Stimulated activated CD8-positive, alpha-beta memory T cell treated with anti-CD3 and anti-CD28 coated beads, Interleukin-12 subunit alpha, Interleukin-12 subunit beta, amount 100 ng/mL, for 1 hour (primary cell): ENCODE measurements at regions not wholly inside any gene's neighbourhood (a gene's known extent, or its start where the extent isn't known, plus 50 kb on each side); places are given as distances from the start of the nearest gene placed in this dataset.

ENCODE experiments used
- DNase-seq: peaks from one replicate; pipeline ENCODE4 v3.0.0-alpha.2; 2020; ENCODE audit warnings: low read depth

DNA sequence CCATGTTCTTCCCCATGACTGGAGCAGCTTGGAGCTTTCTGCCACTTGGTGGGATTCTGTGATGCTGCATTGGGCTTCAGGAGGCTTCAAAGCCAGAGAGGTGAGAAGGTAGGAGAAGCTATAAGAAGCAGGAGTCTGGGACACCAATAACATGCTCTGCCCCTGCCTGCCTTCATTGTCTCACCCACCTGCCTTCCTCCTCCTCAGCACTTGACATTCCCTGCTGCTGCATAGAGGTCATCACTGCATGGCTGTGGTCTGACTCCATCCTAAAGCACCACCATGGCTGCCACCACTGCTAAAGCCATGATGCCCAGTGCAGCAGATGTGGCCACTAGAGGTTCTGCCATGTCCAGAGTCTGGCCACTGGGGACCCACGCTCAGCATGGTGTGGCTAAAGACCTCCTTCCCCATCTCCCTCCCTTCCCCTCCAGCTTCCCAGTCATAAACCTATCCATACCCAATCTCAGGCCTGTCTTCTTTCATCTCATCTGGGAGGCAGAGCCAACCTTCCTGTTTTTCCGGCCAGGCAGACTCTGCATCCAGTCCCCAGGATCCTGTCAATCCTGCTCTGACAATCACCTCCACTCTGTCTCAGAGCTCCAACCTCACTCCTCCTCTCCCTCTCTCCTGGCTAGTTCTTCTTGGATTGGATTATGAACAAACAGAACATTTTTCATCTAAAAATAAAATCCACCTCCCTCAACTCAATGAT, 285.1 kb upstream of the POU3F1 start:
- DNase-seq: no peak

DNA sequence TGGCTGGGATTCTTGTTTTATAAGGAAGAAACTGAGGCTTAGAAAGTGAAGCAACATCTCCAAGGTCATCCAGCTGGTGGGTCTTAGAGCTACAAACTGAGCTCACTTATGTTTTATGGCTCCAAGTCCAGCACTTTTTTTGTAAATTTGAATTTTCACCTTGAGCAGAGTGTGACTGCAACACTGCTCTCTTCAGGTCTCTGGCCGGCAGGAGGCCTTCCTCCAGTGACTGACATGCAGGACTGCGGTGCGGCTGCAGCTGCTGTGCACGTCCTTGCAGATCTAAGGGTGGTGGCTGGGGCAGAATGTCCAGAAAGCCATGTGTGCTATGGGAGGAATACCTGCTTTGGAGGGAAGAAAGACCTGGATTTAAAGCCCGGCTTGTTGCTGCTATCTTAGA, 284.2 kb upstream of the POU3F1 start:
- DNase-seq: no peak

DNA sequence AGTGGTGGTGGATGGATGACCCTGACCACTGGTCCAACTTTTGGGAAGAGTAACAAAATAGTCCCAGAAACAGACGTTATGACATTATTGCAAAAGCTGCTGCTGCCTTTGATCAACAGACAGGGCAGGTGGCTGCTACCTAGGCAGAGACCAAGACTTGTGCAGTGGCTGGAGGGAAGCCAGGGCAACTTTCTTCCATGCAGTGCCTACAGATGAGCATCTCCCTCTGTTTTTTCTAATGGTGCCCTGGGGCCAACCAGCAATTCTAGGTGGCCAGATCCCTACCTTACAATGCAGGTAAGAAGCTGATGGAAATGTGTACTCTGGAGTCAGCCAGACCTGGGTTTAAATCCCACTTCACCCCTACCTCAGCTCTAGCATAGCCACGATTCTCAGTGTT, 283.1 kb upstream of the POU3F1 start:
- no peak for DNase-seq

DNA sequence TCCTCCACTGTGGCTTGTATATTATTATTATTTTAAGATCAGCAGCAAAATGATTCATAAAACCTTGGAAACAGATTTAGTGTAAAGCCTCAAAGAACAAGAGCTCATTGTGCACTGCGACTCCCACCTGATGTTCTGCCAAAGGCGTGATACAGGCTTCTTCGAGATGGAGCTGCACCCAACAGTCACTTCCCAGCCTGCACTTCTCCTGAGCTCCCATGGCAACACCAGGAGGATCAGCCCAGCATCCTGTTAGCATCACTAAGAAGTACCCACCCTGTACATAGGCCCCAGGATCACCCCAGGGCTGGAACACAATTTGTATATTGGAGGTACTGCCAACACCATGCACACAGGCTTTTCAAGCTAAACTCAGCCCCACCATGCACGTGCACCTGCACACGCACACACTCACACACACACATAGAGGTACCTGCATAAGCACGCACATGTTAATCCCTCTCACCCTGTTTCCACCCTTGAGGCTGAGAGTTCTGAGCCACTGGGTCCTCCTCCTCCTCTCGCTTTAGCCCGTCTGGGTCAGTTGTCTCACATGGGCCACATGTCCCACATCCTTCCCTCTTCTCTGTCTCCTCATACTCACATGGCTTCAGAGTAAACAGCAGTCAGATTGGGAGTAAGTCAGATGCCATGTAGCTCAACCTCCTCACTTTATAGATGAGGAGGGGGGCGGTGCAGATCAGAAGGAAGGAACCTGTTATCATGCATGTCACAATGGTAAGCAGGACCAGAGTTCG, 281.9 kb upstream of the POU3F1 start:
- no peak for DNase-seq

DNA sequence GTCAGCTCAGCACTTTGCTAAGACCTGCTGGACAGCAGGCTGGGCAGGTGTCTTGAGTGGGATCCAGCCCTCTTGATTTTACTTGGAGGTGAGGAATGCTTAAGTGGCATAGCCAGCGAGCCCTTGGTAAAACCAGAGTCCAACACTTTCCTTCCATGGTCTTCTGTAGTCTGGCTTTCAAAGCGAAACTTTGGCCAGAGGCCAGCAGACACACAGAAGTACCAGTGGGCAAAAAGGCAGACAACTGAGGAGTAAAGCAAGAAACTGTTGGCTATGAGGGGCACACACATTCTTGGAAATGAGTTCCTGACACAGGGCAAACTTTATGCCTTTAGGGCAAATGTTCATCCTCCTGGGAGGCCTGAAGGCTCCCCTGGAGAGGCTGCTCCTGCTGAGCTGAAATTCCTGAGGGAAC, 281.0 kb upstream of the POU3F1 start:
- DNase-seq: no peak

DNA sequence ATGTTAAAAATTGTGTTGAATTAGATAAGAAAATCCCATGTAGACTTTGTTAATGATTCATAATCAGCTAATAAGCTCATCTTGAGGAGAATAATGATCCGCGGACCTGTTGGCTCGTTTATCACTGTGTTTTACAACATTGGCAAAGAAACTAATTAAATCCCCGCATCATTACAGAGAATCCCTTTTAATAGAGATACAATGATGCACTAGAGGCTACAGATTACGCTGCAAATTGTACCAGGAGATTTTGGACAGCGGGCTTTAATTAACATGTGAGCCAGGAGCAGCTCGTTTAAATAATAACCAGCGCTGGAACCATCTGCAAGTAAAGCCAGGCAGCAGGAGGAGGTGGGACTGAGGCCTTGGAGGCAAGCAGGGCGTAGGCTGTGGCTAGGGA, 280.3 kb upstream of the POU3F1 start:
- DNase-seq: no peak

DNA sequence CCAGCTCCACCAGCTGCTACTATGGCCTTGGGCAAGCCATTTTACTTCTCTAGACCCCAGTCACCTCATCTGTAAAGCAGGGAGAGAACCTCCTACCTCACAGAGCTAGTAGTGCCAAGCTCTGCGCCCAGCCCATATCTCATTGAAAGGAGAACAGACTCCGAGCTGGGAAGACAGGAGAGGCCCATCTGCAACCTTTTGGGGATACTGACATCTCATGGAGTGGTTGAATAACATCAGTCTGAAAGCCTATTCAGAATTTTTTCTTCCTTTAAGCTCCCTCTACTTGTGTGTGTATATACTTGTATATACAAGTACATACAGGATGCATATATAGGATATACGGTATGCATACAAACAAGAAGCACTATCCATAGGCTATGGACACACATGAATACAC, 279.5 kb upstream of the POU3F1 start:
- DNase-seq: no peak

DNA sequence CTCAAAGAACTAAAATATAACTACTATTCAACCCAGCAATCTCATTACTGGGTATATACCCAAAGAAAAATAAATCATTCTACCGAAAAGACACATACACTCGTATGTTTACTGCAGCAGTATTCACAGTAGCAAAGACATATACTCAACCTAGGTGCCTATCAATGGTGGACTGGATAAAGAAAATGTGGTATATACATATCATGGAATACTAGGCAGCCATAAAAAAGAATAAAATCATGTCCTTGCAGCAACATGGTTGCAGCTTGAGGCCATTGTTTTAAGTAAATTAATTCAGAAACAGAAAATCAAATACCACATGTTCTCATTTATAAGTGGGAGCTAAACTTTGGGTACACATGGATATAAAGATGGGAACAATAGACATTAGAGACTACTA, 266.2 kb upstream of the POU3F1 start:
- no peak for DNase-seq

DNA sequence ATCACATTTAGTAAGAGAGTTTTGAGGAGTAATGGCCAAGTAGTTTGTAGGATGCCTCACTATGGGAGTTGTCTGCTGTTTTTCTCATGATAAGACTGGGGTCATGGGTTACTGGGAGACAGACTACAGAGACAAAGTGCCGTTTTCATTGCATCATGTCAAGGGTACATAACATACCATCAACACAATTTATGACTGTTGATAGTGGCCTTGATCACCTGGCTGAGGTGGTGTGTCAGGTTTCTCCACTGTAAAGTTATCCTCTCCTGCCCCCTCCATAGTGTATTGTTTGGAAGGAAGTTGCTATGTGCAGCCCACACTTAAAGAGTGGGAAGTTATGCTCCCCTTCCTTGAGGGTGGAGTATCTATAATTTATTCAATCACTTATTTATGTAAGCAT, 263.5 kb upstream of the POU3F1 start:
- DNase-seq: no peak

DNA sequence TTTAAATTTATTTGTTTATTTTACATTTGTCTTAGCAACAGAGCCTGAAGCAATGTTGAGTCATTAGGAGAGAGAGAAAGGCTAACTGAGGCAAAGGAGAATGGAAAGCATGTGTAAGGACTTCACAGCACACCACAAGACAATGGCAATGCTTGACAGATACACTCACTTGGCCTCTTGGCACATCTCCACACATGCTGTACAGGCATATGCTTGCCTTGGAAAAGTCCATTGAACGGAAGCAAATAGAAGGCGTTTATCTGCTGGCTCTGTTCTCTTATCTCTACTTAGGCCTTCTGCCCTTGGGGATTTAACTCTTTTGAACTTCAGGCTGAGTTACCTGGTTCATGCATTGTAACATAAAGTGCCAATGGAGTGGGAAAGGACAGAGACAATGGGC, 262.2 kb upstream of the POU3F1 start:
- no peak for DNase-seq

DNA sequence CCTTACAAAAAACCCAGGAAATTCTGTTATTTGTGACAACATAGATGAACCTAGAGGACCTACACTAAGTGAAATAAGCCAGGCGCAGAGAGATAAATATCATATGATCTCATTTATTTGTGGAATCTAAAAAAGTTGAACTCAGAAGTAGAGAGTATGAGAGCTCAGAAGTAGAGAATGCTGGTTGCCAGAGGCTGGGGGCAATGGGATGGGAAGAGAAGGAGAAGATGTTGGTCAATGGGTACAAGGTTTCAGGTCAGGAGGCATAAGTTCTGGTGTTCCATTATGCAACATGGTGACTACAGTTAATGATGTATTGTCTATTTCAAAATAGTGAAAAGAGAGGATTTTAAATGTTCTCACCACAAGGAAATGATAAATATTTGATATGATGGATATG, 259.1 kb upstream of the POU3F1 start:
- no peak for DNase-seq

DNA sequence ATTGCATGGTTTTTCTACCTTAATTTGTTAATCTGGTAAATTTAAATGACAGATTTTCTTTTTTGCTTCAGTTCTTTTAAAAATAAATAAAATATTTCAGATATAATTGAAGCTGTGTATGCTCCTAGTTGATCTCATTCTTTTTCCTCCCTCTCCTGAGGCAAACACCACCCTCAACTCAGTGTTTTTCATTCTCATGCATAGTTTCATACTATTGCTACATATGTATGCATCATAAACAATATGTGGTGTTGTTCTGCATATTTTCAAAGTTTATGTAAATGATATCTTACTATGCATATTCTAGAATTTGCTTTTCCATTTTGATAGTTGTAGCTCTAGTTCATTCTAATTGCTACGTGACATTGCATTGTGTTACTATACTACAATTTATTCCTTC, 257.2 kb upstream of the POU3F1 start:
- no peak for DNase-seq

DNA sequence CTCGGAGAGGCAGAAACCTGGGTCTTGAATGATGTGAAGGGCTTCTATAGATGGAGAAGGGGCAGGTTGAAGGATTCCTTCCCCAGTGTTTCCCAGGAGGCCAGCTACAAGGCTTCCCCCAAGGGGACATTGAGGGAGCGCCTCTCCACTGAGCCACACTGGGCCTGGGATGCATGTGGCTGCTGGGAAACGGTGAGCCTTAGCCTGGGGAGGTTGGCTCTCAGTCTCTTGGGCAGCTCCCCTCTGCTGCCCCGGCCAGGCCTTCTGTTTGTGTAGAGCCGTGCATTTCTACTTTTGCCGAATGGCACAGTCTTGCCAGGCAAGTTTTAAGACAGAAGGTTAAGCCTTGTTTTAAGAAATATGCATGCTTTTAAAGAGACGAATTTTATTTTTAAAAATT, 254.4 kb upstream of the POU3F1 start:
- no peak for DNase-seq

DNA sequence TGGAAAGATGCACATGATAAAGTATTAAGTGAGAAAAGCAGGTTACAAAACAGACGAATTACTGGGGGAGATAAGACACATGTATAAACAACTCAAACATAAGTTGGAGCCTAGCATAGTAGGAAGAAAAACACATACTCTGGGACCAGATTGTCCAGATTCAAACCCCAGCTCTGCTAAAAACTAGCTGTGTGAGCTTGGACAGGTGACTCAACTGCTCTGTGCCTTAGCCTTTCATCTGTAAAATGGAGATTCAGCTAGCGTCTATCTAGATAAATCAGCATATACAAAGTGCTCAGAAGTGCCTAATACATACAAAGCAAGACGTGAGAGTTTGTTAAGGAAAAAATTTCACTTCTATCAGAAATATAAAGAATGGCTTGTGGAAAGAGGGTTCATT, 254.0 kb upstream of the POU3F1 start:
- DNase-seq: no peak

DNA sequence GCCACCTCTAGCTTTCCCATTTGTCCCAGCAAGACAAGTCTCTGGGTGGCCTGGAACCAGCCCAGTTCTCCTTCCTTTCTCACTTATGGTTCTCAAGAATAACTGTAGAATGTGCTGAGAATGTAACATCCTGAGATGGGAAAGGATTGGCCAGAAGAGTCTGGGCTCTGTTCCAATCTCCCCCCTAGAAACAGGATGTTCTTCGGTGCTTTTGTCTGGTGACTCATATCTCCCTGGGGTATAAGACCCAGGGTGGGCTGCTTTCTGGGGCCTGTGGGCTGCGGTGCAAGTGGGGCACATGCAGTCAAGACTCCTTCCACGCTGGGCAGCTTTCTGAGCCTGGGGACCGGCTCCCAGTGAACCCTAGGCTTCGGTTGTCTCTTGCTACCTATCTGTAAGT, 251.2 kb upstream of the POU3F1 start:
- DNase-seq: no peak

DNA sequence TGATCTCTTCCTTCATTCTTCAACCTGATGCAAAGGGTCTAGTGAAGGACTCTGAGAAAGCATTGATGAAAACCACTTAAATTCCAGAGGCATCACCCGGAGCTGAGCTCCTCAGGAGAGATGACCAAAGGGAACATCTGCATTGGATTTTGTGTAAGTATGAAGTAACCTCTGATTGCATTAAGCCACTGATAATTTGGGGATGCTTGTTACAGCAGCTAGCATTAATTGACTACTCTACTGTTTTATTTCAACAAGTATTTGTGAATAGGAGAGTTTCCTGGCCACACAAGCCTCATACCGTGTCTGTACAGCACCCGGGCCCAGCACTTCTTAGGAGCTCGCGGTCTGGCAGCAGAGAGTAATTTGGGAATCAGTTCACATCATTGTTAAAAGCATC, 250.7 kb upstream of the POU3F1 start:
- no peak for DNase-seq

DNA sequence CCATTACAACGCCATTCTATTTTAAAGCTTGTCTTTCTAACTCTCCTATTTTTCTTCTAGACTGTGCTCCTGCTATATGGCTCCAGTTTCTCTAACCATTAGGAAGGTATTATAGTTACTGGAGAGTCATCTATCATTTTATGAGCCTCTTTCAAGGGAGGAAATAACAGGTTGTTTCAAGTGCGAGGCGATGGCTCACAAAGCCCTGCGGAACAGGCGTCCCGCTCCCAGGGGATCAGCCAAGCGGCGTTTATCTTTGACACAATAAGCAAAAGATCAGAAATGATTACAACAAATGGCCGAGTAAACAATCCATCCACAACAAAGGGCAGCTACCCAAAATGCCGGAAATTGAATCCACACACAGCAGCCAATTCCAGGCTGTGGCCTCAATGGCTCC, 249.5 kb upstream of the POU3F1 start:
- DNase-seq: no peak

DNA sequence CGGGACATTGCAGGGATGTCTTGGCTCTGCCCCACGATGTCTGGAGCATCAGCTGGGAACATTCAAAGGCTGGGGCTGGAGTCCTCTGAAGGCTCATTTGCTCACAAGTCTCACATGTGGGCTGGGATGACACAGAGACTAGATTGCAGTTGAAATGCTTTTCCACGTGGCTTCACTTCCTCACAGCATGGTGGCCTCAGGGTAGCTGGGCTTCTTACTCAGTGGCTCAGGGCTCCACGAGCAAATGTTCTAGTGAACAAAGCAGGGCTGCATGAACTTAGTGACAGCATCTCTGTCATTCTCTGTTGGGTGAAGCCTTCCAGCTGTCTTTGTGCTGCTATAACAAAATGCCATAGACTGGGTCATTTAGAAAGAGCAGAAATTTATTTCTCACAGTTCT, 247.0 kb upstream of the POU3F1 start:
- DNase-seq: no peak

DNA sequence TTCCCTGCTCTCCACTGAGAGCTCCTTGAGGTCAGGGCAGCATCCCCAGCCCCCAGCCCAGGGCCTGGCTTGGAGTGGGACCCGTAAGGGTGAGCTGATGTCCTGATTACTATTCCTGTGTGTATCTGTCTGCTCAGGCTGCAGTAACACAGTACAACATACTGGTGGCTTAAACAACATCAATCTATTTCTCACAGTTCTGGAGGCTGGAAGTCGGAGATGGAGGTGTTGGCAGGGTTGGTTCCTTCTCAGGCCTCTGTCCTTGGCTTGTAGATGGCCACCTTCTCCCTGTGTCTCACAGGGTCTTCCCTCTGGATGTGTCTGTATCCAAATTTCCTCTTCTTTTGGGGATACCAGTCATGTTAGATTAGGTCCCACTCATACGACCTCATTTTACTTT, 246.4 kb upstream of the POU3F1 start:
- no peak for DNase-seq

DNA sequence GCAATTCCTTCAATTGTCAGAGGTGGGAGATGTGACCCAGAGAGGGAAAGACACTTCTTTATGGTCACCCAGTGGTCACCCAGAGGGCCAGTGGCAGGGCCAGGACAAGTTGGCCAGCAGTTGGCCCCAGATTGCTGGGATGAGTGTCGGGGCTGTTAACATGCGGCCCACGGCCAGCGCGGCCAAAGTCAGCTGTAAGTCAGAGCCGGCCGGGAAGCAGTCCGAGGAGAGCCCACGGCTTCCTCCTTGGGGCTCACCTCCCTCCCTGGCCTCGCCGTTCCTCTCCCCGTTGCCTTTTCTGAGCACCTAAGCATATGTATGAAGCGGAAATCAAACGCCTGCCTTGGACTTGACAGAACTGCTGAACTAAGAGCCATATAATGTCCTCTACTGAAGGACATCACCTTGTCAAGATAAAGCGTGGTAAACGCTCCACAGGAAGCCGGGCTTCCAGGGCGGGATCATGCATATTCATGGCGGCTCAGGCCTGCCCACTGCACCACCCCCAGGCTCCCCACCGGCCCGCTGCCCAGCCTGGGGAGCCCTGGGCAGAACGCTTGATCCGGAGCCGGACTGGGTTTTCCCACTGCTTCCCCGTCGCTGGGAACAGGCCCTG, 245.4 kb upstream of the POU3F1 start:
- no peak for DNase-seq

DNA sequence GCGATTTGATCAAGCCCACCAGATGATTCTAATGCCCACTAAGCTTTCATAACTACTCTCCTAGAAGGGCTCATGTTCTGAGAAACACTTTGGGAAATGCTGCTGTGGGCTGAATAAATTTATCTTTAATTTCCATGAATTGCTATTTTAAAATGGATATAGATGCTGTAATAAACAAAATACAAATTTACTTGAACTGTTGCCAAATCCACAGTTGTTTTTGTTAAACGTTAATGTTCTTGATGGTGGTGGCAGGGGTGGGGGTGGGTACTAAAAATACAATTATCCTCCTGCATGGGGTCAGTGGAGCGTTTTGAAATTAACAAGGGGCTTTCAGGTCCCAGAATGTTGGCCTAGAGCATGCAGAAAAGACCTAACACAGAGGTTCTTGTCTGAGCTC, 244.7 kb upstream of the POU3F1 start:
- no peak for DNase-seq

DNA sequence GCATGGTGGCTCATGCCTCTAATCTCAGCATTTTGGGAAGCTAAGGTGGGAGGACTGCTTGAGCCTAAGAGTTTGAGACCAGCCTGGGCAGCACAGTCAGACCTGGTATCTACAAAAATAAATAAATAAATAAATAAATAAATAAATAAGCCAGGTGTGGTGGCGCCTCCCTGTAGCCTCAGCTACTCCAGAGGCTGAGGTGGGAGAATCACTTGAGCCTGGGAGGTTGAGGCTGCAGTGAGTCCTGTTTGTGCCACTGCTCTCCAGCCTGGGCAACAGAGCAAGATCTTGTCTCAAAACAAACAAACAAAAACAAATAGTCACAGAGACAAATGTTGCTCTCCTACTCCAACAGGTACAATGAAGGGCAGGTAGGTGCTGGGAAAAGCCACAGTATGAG, 242.4 kb upstream of the POU3F1 start:
- no peak for DNase-seq

DNA sequence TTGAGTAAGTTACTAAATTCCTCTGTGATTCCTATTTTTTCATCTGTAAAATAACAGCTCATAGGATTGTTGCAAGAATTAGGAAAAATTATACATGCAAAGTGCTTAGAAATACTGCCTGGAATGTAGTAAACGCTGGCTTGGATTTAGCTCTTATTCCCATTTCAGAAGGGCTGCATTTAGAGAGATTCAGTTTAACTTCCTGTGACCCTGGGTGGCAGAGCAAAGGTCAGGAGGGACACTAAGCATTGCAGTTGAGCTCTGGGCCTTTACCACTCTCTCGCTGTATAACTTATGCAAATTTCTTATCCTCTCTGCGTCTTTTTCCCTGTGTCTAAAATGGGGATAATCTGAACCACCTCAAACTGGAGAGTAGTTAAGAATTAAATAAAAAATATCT, 241.0 kb upstream of the POU3F1 start:
- DNase-seq: no peak

DNA sequence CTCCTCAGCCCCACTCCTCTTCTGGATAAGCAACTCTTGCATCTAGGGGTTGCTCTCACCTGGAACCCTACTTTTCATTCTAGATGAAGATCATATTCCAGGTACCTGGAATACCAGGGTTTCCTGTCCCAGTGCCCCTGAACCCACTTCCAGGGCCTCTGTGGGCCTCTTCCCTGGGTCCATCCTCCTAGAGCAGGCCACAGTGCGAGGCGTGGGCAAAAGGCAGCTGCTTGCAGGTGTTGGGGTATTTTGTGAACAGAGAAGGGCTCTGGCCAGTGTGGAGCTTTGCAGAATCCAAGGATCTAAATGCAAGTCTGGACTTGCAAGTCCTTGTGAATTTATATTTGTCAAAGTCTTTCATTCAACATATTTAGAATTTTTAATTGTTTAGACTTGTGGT, 240.4 kb upstream of the POU3F1 start:
- no peak for DNase-seq
